Esophagus squamous epithelium (tissue), 5 donors: ENCODE measurements at regions not wholly inside any gene's neighbourhood (a gene's known extent, or its start where the extent isn't known, plus 50 kb on each side); places are given as distances from the start of the nearest gene placed in this dataset.

ENCODE experiments used
- DNase-seq: peaks from one replicate; lab custom pipeline; 2025; lab: John Stamatoyannopoulos, UW
- H3K27ac ChIP-seq, 4 donors: fragments of 200-600 bp; sonication (generic); one replicate each; pipeline ENCODE4 v1.5.1; 2016 to 2019; ENCODE audit warnings: mild to moderate bottlenecking in 1 of 4
- H3K27me3 ChIP-seq, 4 donors: fragments of 200-600 bp; sonication (generic); 1 replicate in 3 of 4; 2 replicates in 1 of 4; pipeline versions ENCODE4 v1.5.1 to v1.6.0; 2017 to 2021; ENCODE audit warnings: antibody characterized with exemption in 1 of 4
- H3K36me3 ChIP-seq, 3 donors: fragments of 200-600 bp; sonication (generic); one replicate each; pipeline ENCODE4 v1.5.1; 2016 to 2019
- H3K4me1 ChIP-seq, 3 donors: fragments of 200-600 bp; sonication (generic); one replicate each; pipeline ENCODE4 v1.5.1; 2017 to 2019
- H3K4me3 ChIP-seq, 4 donors: fragments of 200-600 bp; sonication (generic); 1 replicate in 3 of 4; 2 replicates in 1 of 4; pipeline ENCODE4 v1.5.1; 2016 to 2019; ENCODE audit warnings: mild to moderate bottlenecking in 2 of 4, moderate library complexity in 1 of 4
- H3K9me3 ChIP-seq, 3 donors: fragments of 200-600 bp; sonication (generic); one replicate each; pipeline ENCODE4 v1.5.1; 2016 to 2019
- POLR2A ChIP-seq, 4 donors: fragments of 450-650 bp; IDR thresholded peaks; one replicate each; pipeline ENCODE4 v1.6.1; 2017; ENCODE audit warnings: antibody characterized with exemption in 4 of 4, mild to moderate bottlenecking in 4 of 4, moderate library complexity in 3 of 4
- WGBS, 2 donors: methylation state at CpG; one replicate each; pipeline ENCODE4 v1.1.5; 2018; 5-methylcytosine and 5-hydroxymethylcytosine counted together
- intact Hi-C: fragments of 100-400 bp; cut with DNase I; formaldehyde crosslinking; loops from one replicate; pipeline ENCODE4 v1.15.0; 2022
- TF ChIP-seq, protein P1 (sequence below), 6 experiments: fragments of 450-650 bp in 4 of 6; fragments of 200-600 bp in 2 of 6; sonication (generic) in 2 of 6; IDR thresholded peaks; one replicate each; pipeline ENCODE4 v1.5.1; 2016 to 2019; ENCODE audit warnings: antibody characterized with exemption in 6 of 6, mild to moderate bottlenecking in 4 of 6, moderate library complexity in 4 of 6
- donor health status: DM: yes; HTN: yes; CAD: no.

DNA sequence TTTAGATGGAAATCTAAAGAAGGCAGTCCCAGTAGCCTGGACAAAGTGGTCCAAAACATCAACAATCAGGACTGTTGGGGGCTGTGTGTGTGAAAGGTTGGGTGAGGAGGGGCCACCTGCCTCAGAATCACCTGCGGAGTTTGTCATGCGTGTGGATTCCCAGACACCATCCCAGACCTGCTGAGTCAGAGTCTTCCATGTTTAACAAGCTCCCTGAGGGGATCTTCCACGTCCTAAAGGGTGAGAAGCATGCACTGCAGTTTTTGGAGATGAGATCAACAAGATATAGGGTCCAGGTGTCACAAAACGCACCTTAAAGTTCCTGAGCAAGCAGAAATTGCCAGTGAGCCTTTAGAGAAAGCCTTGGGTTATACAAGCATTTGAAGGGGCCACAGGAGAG lies 207.0 kb upstream of the FAM9B start:
- Histone ChIP-seq H3K4me1 (no peaks in the 10 kb centered on the region), H3K4me3 (no peak overlapping the region), H3K27ac (no peak overlapping the region), H3K27me3 (no peaks in the 10 kb centered on the region), H3K9me3 (no peaks in the 10 kb centered on the region), H3K36me3 (no peaks in the 10 kb centered on the region)
- 79% methylated on average over 4 of the region's 4 CpGs; no CpG with 5 or more reads in 1 of the 2 donors for WGBS, 2 donors
- DNase-seq, result no peak
- intact Hi-C loops, result no loop called here
- TF ChIP-seq POLR2A (IDR thresholded peaks at IDR 0.05), result no peak
- TF ChIP-seq, protein P1, sequence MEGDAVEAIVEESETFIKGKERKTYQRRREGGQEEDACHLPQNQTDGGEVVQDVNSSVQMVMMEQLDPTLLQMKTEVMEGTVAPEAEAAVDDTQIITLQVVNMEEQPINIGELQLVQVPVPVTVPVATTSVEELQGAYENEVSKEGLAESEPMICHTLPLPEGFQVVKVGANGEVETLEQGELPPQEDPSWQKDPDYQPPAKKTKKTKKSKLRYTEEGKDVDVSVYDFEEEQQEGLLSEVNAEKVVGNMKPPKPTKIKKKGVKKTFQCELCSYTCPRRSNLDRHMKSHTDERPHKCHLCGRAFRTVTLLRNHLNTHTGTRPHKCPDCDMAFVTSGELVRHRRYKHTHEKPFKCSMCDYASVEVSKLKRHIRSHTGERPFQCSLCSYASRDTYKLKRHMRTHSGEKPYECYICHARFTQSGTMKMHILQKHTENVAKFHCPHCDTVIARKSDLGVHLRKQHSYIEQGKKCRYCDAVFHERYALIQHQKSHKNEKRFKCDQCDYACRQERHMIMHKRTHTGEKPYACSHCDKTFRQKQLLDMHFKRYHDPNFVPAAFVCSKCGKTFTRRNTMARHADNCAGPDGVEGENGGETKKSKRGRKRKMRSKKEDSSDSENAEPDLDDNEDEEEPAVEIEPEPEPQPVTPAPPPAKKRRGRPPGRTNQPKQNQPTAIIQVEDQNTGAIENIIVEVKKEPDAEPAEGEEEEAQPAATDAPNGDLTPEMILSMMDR (IDR thresholded peaks at IDR 0.05), result no peak

DNA sequence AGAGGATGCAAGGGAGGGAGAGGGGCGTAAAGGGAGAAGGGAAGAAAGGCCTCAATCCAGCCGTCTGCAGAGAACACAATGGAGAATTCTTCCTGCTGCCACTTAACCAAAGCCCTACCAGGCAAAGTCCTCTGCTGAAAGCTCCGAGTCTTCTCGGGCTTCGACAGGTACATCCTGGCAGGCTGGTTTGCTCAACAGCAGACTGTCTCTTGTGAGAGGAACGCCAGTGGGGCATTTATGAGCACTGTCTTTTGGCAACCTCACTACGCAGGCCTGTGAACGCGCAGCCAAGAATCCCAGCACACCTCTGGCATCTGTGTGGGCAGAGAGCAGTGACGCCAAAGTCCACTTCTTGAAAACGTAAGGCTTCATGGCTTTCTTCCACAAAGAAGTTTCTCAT lies 207.5 kb upstream of the FAM9B start:
- Histone ChIP-seq H3K27ac (no peak overlapping the region), H3K36me3 (no peaks in the 10 kb centered on the region), H3K4me3 (no peak overlapping the region), H3K4me1 (no peaks in the 10 kb centered on the region), H3K9me3 (no peaks in the 10 kb centered on the region), H3K27me3 (no peaks in the 10 kb centered on the region)
- WGBS, 2 donors, result 81 to 86% methylated on average over 5 to 9 of the region's 11 CpGs
- intact Hi-C loops, result no loop called here
- no peak for DNase-seq
- TF ChIP-seq POLR2A (IDR thresholded peaks at IDR 0.05), result no peak
- TF ChIP-seq, protein P1 (IDR thresholded peaks at IDR 0.05), result no peak

DNA sequence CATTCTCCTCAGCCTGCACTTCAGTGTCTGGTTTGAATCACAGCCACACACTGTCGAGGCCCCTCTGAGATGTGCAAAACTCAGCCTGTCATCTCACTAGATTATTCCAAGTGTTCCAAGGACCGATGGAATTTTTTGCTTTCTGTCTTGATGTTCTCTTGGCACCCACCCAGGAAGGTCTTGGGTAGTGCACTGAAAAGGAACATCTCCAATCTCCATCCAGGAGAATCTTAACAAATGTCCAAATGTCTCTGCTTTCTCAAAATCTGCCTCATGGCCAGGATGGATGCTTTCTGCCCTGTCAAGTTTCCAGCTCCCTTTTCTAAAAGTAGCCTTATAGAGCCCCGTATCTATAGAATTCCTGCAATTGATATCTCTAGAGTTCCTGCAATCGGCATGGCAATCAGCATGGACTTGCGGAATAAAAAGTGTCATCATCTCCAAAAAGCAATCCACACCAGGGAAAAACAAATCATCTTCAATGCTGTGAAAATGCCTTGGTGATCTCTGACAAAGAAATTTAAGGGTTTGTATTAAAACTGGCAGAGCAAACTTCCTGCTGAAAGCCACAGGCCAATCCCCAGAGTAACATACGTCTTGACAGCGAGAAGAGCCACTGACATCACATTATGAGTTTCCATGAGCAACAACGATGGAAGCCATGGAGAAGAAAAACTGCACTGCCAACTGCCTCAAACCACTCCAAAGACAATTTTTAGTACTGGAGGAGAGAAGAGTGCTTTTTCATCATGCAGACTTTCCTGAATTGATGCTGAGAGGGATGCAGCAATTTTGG lies 215.3 kb upstream of the FAM9B start:
- Histone ChIP-seq H3K4me3 (no peak overlapping the region), H3K27ac (no peak overlapping the region), H3K9me3 (no peaks in the 10 kb centered on the region), H3K27me3 (no peaks in the 10 kb centered on the region), H3K4me1 (no peaks in the 10 kb centered on the region), H3K36me3 (no peaks in the 10 kb centered on the region)
- intact Hi-C loops, result no loop called here
- WGBS, 2 donors, result 77 to 100% methylated on average over 2 to 8 of the region's 8 CpGs
- TF ChIP-seq POLR2A (IDR thresholded peaks at IDR 0.05), result no peak
- DNase-seq, result no peak

DNA sequence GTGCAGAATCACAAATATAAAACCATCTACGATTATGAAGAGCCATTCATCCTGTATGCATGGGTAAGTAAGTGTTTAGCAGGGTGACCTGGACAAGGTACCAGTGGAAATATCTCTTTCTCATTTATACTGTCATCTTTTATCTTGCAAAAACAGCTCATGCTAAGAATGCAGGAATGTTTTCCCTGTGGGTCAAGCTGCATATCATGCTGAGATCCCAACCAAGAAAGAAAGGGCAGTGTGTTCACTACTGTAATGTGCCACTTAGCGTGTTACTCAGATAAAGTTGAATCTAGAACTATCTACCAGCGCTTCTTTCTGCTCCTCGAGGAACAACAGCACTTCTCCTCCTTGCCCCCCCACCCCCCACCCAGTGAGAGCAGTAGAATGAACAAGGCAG lies 212.7 kb upstream of the TBL1X start:
- no peak for TF ChIP-seq POLR2A (IDR thresholded peaks at IDR 0.05)
- TF ChIP-seq, protein P1 (IDR thresholded peaks at IDR 0.05), result no peak
- H3K4me1 ChIP-seq, result no peaks in the 10 kb centered on the region
- H3K36me3 ChIP-seq, result no peaks in the 10 kb centered on the region
- H3K9me3 ChIP-seq, result no peaks in the 10 kb centered on the region
- no peak overlapping the region for H3K4me3 ChIP-seq
- 48 to 100% methylated on average over 3 to 4 of the region's 4 CpGs for WGBS, 2 donors
- intact Hi-C loops, result no loop called here
- no peak for DNase-seq
- no peak overlapping the region for H3K27ac ChIP-seq
- no peaks in the 10 kb centered on the region for H3K27me3 ChIP-seq

DNA sequence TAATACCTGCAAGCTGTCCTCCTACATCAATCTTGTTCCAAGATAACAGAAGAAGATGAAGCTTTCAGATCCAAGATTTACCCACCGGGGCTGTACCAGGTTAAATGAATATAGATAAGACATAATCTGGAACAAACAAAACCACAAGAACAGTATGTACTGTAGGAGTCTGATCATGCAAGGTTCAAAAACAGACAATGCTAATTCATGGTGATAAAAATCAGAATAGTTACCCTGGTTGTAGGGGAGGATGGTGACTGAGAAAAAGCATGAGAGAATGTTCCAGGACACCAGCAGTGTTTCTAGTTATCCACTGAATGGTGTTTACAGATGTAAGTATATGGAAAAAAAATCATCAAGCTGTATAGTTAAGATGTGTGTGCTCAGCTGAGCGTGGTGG lies 211.6 kb upstream of the TBL1X start:
- Histone ChIP-seq H3K4me1 (no peaks in the 10 kb centered on the region), H3K27me3 (no peaks in the 10 kb centered on the region), H3K9me3 (no peaks in the 10 kb centered on the region), H3K4me3 (no peak overlapping the region), H3K36me3 (no peaks in the 10 kb centered on the region), H3K27ac (no peak overlapping the region)
- TF ChIP-seq, protein P1 (IDR thresholded peaks at IDR 0.05), result no peak
- no peak for TF ChIP-seq POLR2A (IDR thresholded peaks at IDR 0.05)
- intact Hi-C loops, result no loop called here
- no peak for DNase-seq
- 57 to 61% methylated on average over 1 to 2 of the region's 2 CpGs for WGBS, 2 donors
